HL-60 (cell line): ENCODE measurements at regions not wholly inside any gene's neighbourhood (a gene's known extent, or its start where the extent isn't known, plus 50 kb on each side); places are given as distances from the start of the nearest gene placed in this dataset.

ENCODE experiments used
- DNase-seq, 2 experiments: peaks; one replicate each; pipeline ENCODE4 v3.0.0-alpha.2; 2010 to 2020; ENCODE audit warnings: low read depth in 1 of 2, low spot score in 1 of 2
- H3K27ac ChIP-seq: fragments of 250-450 bp; sonication (Bioruptor Pico); replicated peaks from 2 replicates; pipeline ENCODE4 v1.5.1; 2020; ENCODE audit warnings: mild to moderate bottlenecking, moderate library complexity
- H3K27me3 ChIP-seq: fragments of 250-450 bp; sonication (Bioruptor Pico); 2 replicates; pipeline ENCODE4 v1.5.1; 2021; ENCODE audit warnings: mild to moderate bottlenecking, moderate library complexity; ENCODE audit not compliant: insufficient read depth, poor library complexity, severe bottlenecking
- H3K4me3 ChIP-seq: replicated peaks from 2 replicates; pipeline ENCODE4 v1.5.1; 2011; ENCODE audit warnings: mild to moderate bottlenecking, control low read depth, low read length; ENCODE audit not compliant: insufficient read depth
- CTCF ChIP-seq: IDR thresholded peaks from one replicate; pipeline ENCODE4 v1.5.1; 2011; ENCODE audit warnings: low read length, control low read depth, inconsistent platforms; ENCODE audit not compliant: insufficient read depth
- GABPA ChIP-seq: IDR thresholded peaks from 2 replicates; pipeline ENCODE4 v1.6.1; 2012; ENCODE audit warnings: low read depth
- POLR2AphosphoS5 ChIP-seq: IDR thresholded peaks from 2 replicates; pipeline ENCODE4 v1.6.1; 2012; ENCODE audit warnings: low read depth
- REST ChIP-seq: IDR thresholded peaks from 2 replicates; pipeline ENCODE4 v1.6.1; 2012; ENCODE audit warnings: low read depth; ENCODE audit not compliant: insufficient replicate concordance
- SPI1 ChIP-seq: IDR thresholded peaks from 2 replicates; pipeline ENCODE4 v1.6.1; 2012; ENCODE audit warnings: low read depth, mild to moderate bottlenecking, borderline replicate concordance

- peaks cover 4% of the 10 kb centered on the region for H3K27me3 ChIP-seq
- H3K27ac ChIP-seq: no peak overlapping the region
- DNase-seq: no peak
- no peak overlapping the region for H3K4me3 ChIP-seq
- TF ChIP-seq POLR2AphosphoS5 (no peak), CTCF (no peak), GABPA (no peak), SPI1 (no peak), REST (no peak)
These were observed 61.6 kb upstream of the PPM1J start for GRCh38 chr1:112776688-112777087.

- DNase-seq: no peak
- Histone ChIP-seq H3K4me3 (no peak overlapping the region), H3K27me3 (peaks cover 12% of the 10 kb centered on the region), H3K27ac (no peak overlapping the region)
- TF ChIP-seq SPI1 (no peak), REST (no peak), GABPA (no peak), CTCF (no peak), POLR2AphosphoS5 (no peak)
These were observed 57.6 kb upstream of the PPM1J start for GRCh38 chr1:112772781-112773180.

DNA sequence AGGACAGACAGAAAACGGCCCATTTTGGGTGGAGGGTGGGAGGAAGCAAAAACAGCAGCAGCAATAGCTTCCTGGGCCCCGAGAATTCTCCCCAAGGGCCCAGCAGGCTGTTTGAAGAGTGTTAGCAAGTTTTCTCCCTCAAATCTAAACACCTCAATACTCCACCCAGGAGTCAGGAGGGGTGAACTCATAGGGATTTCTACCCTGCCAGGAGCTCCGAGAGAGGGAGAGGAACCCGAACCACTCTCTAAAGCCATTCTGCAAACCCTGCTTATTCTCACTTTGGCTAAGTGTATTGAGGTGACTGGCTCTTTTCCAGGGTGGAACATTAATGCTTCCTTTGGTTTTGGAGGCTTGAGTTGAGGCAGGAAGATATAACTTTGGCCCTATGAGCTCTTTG is 55.6 kb upstream of the PPM1J start:
- Histone ChIP-seq H3K27me3 (peaks cover 12% of the 10 kb centered on the region), H3K4me3 (no peak overlapping the region), H3K27ac (no peak overlapping the region)
- TF ChIP-seq CTCF (no peak), REST (no peak), POLR2AphosphoS5 (no peak), SPI1 (no peak), GABPA (no peak)
- DNase-seq: no peak
